H1 (cell line): ENCODE measurements at regions not wholly inside any gene's neighbourhood (a gene's known extent, or its start where the extent isn't known, plus 50 kb on each side); places are given as distances from the start of the nearest gene placed in this dataset.

Source experiments
- CTCF ChIA-PET: fragments of 300-600 bp; sonication (Branson Sonifier 250); formaldehyde crosslinking; loops from one replicate; lab custom pipeline; 2021; ENCODE audit not compliant: partially characterized antibody; lab: Charles Lee
- POLR2A ChIA-PET: fragments of 300-600 bp; sonication (Branson Sonifier 250); formaldehyde crosslinking; loops from one replicate; lab custom pipeline; 2021; ENCODE audit warnings: inconsistent platforms; ENCODE audit not compliant: partially characterized antibody; lab: Charles Lee
- DNase-seq, 2 experiments: peaks; one replicate each; pipeline versions ENCODE4 v3.0.0 to v3.0.0-alpha.2; 2010 to 2022; ENCODE audit warnings: low spot score in 2 of 2, low read depth in 1 of 2, mixed read lengths in 1 of 2
- FAIRE-seq: peaks from 2 replicates; lab custom pipeline; 2011; peaks lifted over from hg19 to GRCh38; lab: Jason Lieb, UNC
- H2AFZ ChIP-seq: 2 replicates; pipeline ENCODE4 v1.8.1; 2012; ENCODE audit warnings: low read length, inconsistent platforms
- H2AK5ac ChIP-seq: 2 replicates; pipeline ENCODE4 v1.6.1; 2013; ENCODE audit warnings: low read depth, low read length
- H2BK120ac ChIP-seq: replicated peaks from 2 replicates; pipeline ENCODE3; 2013; ENCODE audit warnings: low read depth, low read length, inconsistent platforms
- H2BK12ac ChIP-seq: 2 replicates; pipeline ENCODE4 v1.6.1; 2013; ENCODE audit warnings: low read depth, low read length
- H2BK15ac ChIP-seq: 2 replicates; pipeline ENCODE4 v1.6.1; 2013; ENCODE audit warnings: low read length
- H2BK20ac ChIP-seq: 2 replicates; pipeline ENCODE4 v1.6.1; 2013; ENCODE audit warnings: low read length
- H2BK5ac ChIP-seq: 2 replicates; pipeline ENCODE4 v1.6.1; 2013; ENCODE audit warnings: low read depth, low read length
- H3K14ac ChIP-seq: 2 replicates; pipeline ENCODE4 v1.6.1; 2013; ENCODE audit warnings: inconsistent platforms; ENCODE audit not compliant: insufficient read length
- H3K18ac ChIP-seq: 2 replicates; pipeline ENCODE4 v1.6.1; 2013; ENCODE audit warnings: low read length; ENCODE audit errors: extremely low read depth
- H3K23ac ChIP-seq: 2 replicates; pipeline ENCODE4 v1.6.1; 2013; ENCODE audit warnings: inconsistent platforms; ENCODE audit not compliant: insufficient read length
- H3K23me2 ChIP-seq: 2 replicates; pipeline ENCODE4 v1.6.1; 2013; ENCODE audit warnings: low read depth, low read length
- H3K27ac ChIP-seq: 2 replicates; pipeline ENCODE4 v1.6.1; 2011; ENCODE audit warnings: low read depth, low read length, inconsistent platforms
- H3K27me3 ChIP-seq, 4 experiments: replicated peaks in 1 of 4; 1 replicate in 1 of 4; 2 replicates in 3 of 4; pipeline versions ENCODE4 v1.6.1 to v1.8.1; 2011 to 2013; ENCODE audit warnings: low read length in 3 of 4, mild to moderate bottlenecking in 3 of 4, inconsistent platforms in 2 of 4, mixed read lengths in 2 of 4, moderate library complexity in 1 of 4; ENCODE audit not compliant: control insufficient read depth in 3 of 4, insufficient read depth in 3 of 4; ENCODE audit errors: extremely low read depth in 1 of 4
- H3K36me3 ChIP-seq, 4 experiments: 2 replicates each; pipeline versions ENCODE4 v1.6.1 to v1.8.1; 2011 to 2013; ENCODE audit warnings: mild to moderate bottlenecking in 4 of 4, low read length in 3 of 4, moderate library complexity in 2 of 4, control low read depth in 1 of 4, inconsistent platforms in 1 of 4; ENCODE audit not compliant: insufficient read depth in 4 of 4, control insufficient read depth in 2 of 4
- H3K4ac ChIP-seq: replicated peaks from 2 replicates; pipeline ENCODE3; 2013; ENCODE audit warnings: low read length, low read depth, mixed read lengths, inconsistent platforms; ENCODE audit not compliant: insufficient read length
- H3K4me1 ChIP-seq, 4 experiments: replicated peaks in 1 of 4; 1 replicate in 1 of 4; 2 replicates in 3 of 4; pipeline versions ENCODE4 v1.6.1 to v1.8.1; 2011 to 2013; ENCODE audit warnings: low read length in 3 of 4, inconsistent platforms in 2 of 4, mixed read lengths in 1 of 4; ENCODE audit not compliant: insufficient read depth in 4 of 4, control insufficient read depth in 3 of 4
- H3K4me2 ChIP-seq, 2 experiments: 2 replicates each; pipeline versions ENCODE4 v1.6.1 to v1.8.1; 2011 to 2013; ENCODE audit warnings: low read depth in 2 of 2, low read length in 2 of 2, control low read depth in 1 of 2, inconsistent platforms in 1 of 2, mild to moderate bottlenecking in 1 of 2; ENCODE audit not compliant: insufficient read depth in 1 of 2
- H3K4me3 ChIP-seq, 4 experiments: fragments of 200-600, 300-600 bp in 1 of 4; sonication (generic), shearing (Covaris generic), sonication (Bioruptor Twin) in 1 of 4; 2 replicates each; pipeline versions ENCODE4 v1.5.1 to v1.8.1; 2011 to 2016; ENCODE audit warnings: low read length in 4 of 4, low read depth in 3 of 4, control low read depth in 2 of 4, inconsistent platforms in 2 of 4, mild to moderate bottlenecking in 2 of 4, mixed read lengths in 1 of 4, moderate library complexity in 1 of 4; ENCODE audit not compliant: insufficient read depth in 2 of 4; ENCODE audit errors: extremely low read depth in 1 of 4
- H3K56ac ChIP-seq: replicated peaks from 2 replicates; pipeline ENCODE3; 2013; ENCODE audit warnings: low read depth, mild to moderate bottlenecking, mixed read lengths, low read length, inconsistent platforms; ENCODE audit not compliant: insufficient read length
- H3K79me1 ChIP-seq: 2 replicates; pipeline ENCODE4 v1.6.1; 2013; ENCODE audit warnings: low read depth, low read length, control low read depth
- H3K79me2 ChIP-seq, 2 experiments: 2 replicates each; pipeline versions ENCODE4 v1.6.1 to v1.8.1; 2012 to 2013; ENCODE audit warnings: low read length in 2 of 2, mild to moderate bottlenecking in 2 of 2, inconsistent platforms in 1 of 2; ENCODE audit not compliant: insufficient read depth in 2 of 2, control insufficient read depth in 1 of 2
- H3K9ac ChIP-seq, 4 experiments: replicated peaks in 1 of 4; 1 replicate in 1 of 4; 2 replicates in 3 of 4; pipeline versions ENCODE4 v1.6.1 to v1.8.1; 2011 to 2013; ENCODE audit warnings: low read depth in 3 of 4, low read length in 3 of 4, control low read depth in 2 of 4, mild to moderate bottlenecking in 2 of 4, moderate library complexity in 2 of 4, inconsistent platforms in 1 of 4; ENCODE audit errors: extremely low read depth in 1 of 4
- H3K9me3 ChIP-seq, 2 experiments: 2 replicates each; pipeline versions ENCODE4 v1.6.1 to v1.8.1; 2012 to 2013; ENCODE audit warnings: mild to moderate bottlenecking in 2 of 2, moderate library complexity in 2 of 2, control low read depth in 1 of 2, inconsistent platforms in 1 of 2, low read depth in 1 of 2, low read length in 1 of 2, mixed read lengths in 1 of 2; ENCODE audit not compliant: insufficient read depth in 2 of 2
- H4K20me1 ChIP-seq, 2 experiments: replicated peaks in 1 of 2; 2 replicates each; pipeline versions ENCODE3 to v1.8.1; 2011 to 2013; ENCODE audit warnings: inconsistent platforms in 2 of 2, low read length in 2 of 2, mild to moderate bottlenecking in 1 of 2; ENCODE audit not compliant: insufficient read depth in 2 of 2, control insufficient read depth in 1 of 2
- H4K5ac ChIP-seq: 2 replicates; pipeline ENCODE4 v1.6.1; 2013; ENCODE audit warnings: low read length, low read depth, mixed read lengths, inconsistent platforms; ENCODE audit not compliant: insufficient read length
- H4K8ac ChIP-seq: 2 replicates; pipeline ENCODE4 v1.8.0; 2013; ENCODE audit warnings: mild to moderate bottlenecking, moderate library complexity, low read length, inconsistent platforms; ENCODE audit not compliant: insufficient read depth; ENCODE audit errors: extremely low read depth
- H4K91ac ChIP-seq: replicated peaks from 2 replicates; pipeline ENCODE3; 2013; ENCODE audit warnings: low read length, mixed read lengths, inconsistent platforms; ENCODE audit not compliant: insufficient read length
- BRCA1 ChIP-seq: IDR thresholded peaks from 2 replicates; pipeline ENCODE4 v1.6.1; 2012; ENCODE audit warnings: low read depth, low read length, improper control_type of control experiment
- CEBPB ChIP-seq: IDR thresholded peaks from 2 replicates; pipeline ENCODE4 v1.6.1; 2012; ENCODE audit warnings: low read depth, low read length
- EZH2 ChIP-seq: fragments of 200-600 bp; sonication (generic); IDR thresholded peaks from 2 replicates; pipeline ENCODE4 v1.7.1; 2012; ENCODE audit warnings: low read depth, mild to moderate bottlenecking, moderate library complexity, low read length, inconsistent platforms; ENCODE audit not compliant: severe bottlenecking
- JUND ChIP-seq: IDR thresholded peaks from 2 replicates; pipeline ENCODE4 v1.6.1; 2011; ENCODE audit warnings: mild to moderate bottlenecking, improper control_type of control experiment, low read length
- YY1 ChIP-seq: IDR thresholded peaks from 2 replicates; pipeline ENCODE4 v1.6.1; 2011; ENCODE audit warnings: low read depth, mild to moderate bottlenecking, low read length
- WGBS, 2 experiments: shearing (Covaris generic) in 1 of 2; methylation state at CpG; one replicate each; pipeline versions ENCODE4 v1.1.6 to v1.1.7; 2013 to 2015; ENCODE audit warnings: low lambda C conversion rate in 2 of 2, mixed read lengths in 2 of 2, inconsistent platforms in 1 of 2, low coverage in 1 of 2, missing lambda C conversion rate in 1 of 2; ENCODE audit not compliant: insufficient replicate concordance in 2 of 2, insufficient coverage in 1 of 2, insufficient read length in 1 of 2; ENCODE audit errors: extremely low coverage in 1 of 2, missing lambda C conversion rate in 1 of 2; 5-methylcytosine and 5-hydroxymethylcytosine counted together

GRCh38 chr11:46198245-46199240 is 77.3 kb upstream of the PHF21A start:
- CTCF ChIA-PET, result interaction anchor here (0.9 to 1.0 kb wide), 2 partner anchors 38 to 228 kb away, joined by 3 read pairs; no protein-coding TSS in a partner anchor
- H2BK12ac ChIP-seq, result no peak overlapping the region
- no peak overlapping the region for H2BK120ac ChIP-seq
- no peaks in the 10 kb centered on the region for H3K79me1 ChIP-seq
- FAIRE-seq (no peak), DNase-seq (peak in 1 of 2 experiments; percentile 36)
- no peak overlapping the region for H4K8ac ChIP-seq
- H3K18ac ChIP-seq, result no peak overlapping the region
- H3K4me2 ChIP-seq, result no peak overlapping the region
- no peak overlapping the region for H3K9ac ChIP-seq
- H3K27ac ChIP-seq, result no peak overlapping the region
- no peaks in the 10 kb centered on the region for H3K36me3 ChIP-seq
- H3K56ac ChIP-seq, result no peak overlapping the region
- H3K4ac ChIP-seq, result no peak overlapping the region
- no peak overlapping the region for H2BK15ac ChIP-seq
- no peak overlapping the region for H3K23ac ChIP-seq
- no peak overlapping the region for H3K4me3 ChIP-seq
- no peak overlapping the region for H2BK5ac ChIP-seq
- H3K79me2 ChIP-seq, result no peaks in the 10 kb centered on the region
- H3K14ac ChIP-seq, result no peak overlapping the region
- POLR2A ChIA-PET, result interaction anchor here (0.7 kb wide), 1 partner anchor 14 kb away, joined by 3 read pairs; no protein-coding TSS in a partner anchor
- peaks cover 0 to 6% (median 3%) of the 10 kb centered on the region in 4 experiments; a peak in 4 of 7 replicates for H3K4me1 ChIP-seq
- H3K27me3 ChIP-seq, result no peaks in the 10 kb centered on the region
- 87% methylated on average over 8 of the region's 8 CpGs; no CpG with 5 or more reads in 1 of the 2 experiments for WGBS, 2 experiments
- no peak overlapping the region for H2AFZ ChIP-seq
- no peak overlapping the region for H2BK20ac ChIP-seq
- no peaks in the 10 kb centered on the region for H3K9me3 ChIP-seq
- H4K91ac ChIP-seq, result no peak overlapping the region
- TF ChIP-seq EZH2, result no peak
- TF ChIP-seq JUND, result no peak
- no peak for TF ChIP-seq CEBPB
- TF ChIP-seq YY1, result no peak
- TF ChIP-seq BRCA1, result no peak
- no peak overlapping the region for H2AK5ac ChIP-seq
- H3K23me2 ChIP-seq, result peaks cover 2% of the 10 kb centered on the region; the same call in 1 of the 2 replicates
- no peaks in the 10 kb centered on the region for H4K20me1 ChIP-seq
- no peak overlapping the region for H4K5ac ChIP-seq
